ENCODE measurements at regions not wholly inside any gene's neighbourhood (a gene's known extent, or its start where the extent isn't known, plus 50 kb on each side); places are given as distances from the start of the nearest gene placed in this dataset.

- TF ChIP-seq CTCF (IDR thresholded peaks at IDR 0.05): no peak
- TF ChIP-seq POLR2A (IDR thresholded peaks at IDR 0.05): no peak
Measured at GRCh38 chr1:48054232-48054631, 57.0 kb upstream of the TRABD2B start.

Data from right lobe of liver (tissue), 4 donors.